Uterus (tissue), 3 donors: ENCODE measurements at regions not wholly inside any gene's neighbourhood (a gene's known extent, or its start where the extent isn't known, plus 50 kb on each side); places are given as distances from the start of the nearest gene placed in this dataset. TPM values are rescaled to one million over a fixed set of nuclear protein-coding genes. Genes with fewer than 3 reads are reported as not detected.

Experiments
- DNase-seq, 2 donors: peaks; one replicate each; pipeline ENCODE4 v3.0.0-alpha.2; 2019 to 2020
- H3K27ac ChIP-seq, 2 donors: fragments of 200-600 bp; sonication (generic); 1 replicate in 1 of 2; 2 replicates in 1 of 2; pipeline ENCODE4 v1.5.1; 2016 to 2018
- H3K27me3 ChIP-seq, 2 donors: fragments of 200-600 bp; sonication (generic); one replicate each; pipeline ENCODE4 v1.5.1; 2018 to 2019; ENCODE audit warnings: control low read depth in 1 of 2
- H3K36me3 ChIP-seq, 2 donors: fragments of 200-600 bp; sonication (generic); one replicate each; pipeline ENCODE4 v1.5.1; 2019; ENCODE audit warnings: control low read depth in 1 of 2
- H3K4me1 ChIP-seq, 2 donors: fragments of 200-600 bp; sonication (generic); one replicate each; pipeline ENCODE4 v1.5.1; 2018 to 2019; ENCODE audit warnings: control low read depth in 1 of 2
- H3K4me3 ChIP-seq, 2 donors: fragments of 200-600 bp; sonication (generic); 1 replicate in 1 of 2; 2 replicates in 1 of 2; pipeline ENCODE4 v1.5.1; 2018 to 2019; ENCODE audit warnings: mild to moderate bottlenecking in 1 of 2
- H3K9me3 ChIP-seq, 2 donors: fragments of 200-600 bp; sonication (generic); one replicate each; pipeline ENCODE4 v1.5.1; 2019; ENCODE audit warnings: control low read depth in 1 of 2
- CTCF ChIP-seq, 4 experiments: fragments of 200-600 bp in 2 of 4; fragments of 450-650 bp in 2 of 4; sonication (generic) in 2 of 4; IDR thresholded peaks; one replicate each; pipeline ENCODE4 v1.5.1; 2016 to 2019; ENCODE audit warnings: antibody characterized with exemption in 4 of 4, mild to moderate bottlenecking in 2 of 4, moderate library complexity in 1 of 4
- POLR2A ChIP-seq, 2 donors: fragments of 450-650 bp; IDR thresholded peaks; one replicate each; pipeline ENCODE4 v1.6.1; 2016; ENCODE audit warnings: antibody characterized with exemption in 2 of 2, mild to moderate bottlenecking in 1 of 2, moderate library complexity in 1 of 2
- intact Hi-C: fragments of 100-400 bp; cut with DNase I; formaldehyde crosslinking; loops from one replicate; pipeline ENCODE4 v1.15.1; 2023; ENCODE audit warnings: low total_unique reads
- small RNA-seq: library from RNA; depleted of rRNA; stranded (forward); fragments of <200 nt; gene quantifications from one replicate; pipeline ENCODE3, GENCODE V24; 2016
- donor health status: DM: yes; HTN: yes; CAD: no.

- TF ChIP-seq POLR2A (IDR thresholded peaks at IDR 0.05) (no peak), CTCF (IDR thresholded peaks at IDR 0.05) (no peak)
- H3K27me3 ChIP-seq = no peaks in the 10 kb centered on the region
- H3K36me3 ChIP-seq = no peaks in the 10 kb centered on the region
- intact Hi-C loops = no loop called here
- no peaks in the 10 kb centered on the region for H3K9me3 ChIP-seq
- no peak overlapping the region for H3K4me3 ChIP-seq
- no peak for DNase-seq
- peak overlapping the region; percentile 72 to 78 for H3K27ac ChIP-seq
- peaks cover 7 to 21% of the 10 kb centered on the region in 2 donors for H3K4me1 ChIP-seq
Observed at GRCh38 chr2:37586663-37587317, 84.7 kb downstream of the CDC42EP3 start.

GRCh38 chr2:37587817-37588216, 83.6 kb downstream of the CDC42EP3 start:
- no peak overlapping the region for H3K4me3 ChIP-seq
- no peak for DNase-seq
- no peaks in the 10 kb centered on the region for H3K27me3 ChIP-seq
- H3K9me3 ChIP-seq = no peaks in the 10 kb centered on the region
- TF ChIP-seq POLR2A (IDR thresholded peaks at IDR 0.05) (no peak), CTCF (IDR thresholded peaks at IDR 0.05) (no peak)
- intact Hi-C loops = no loop called here
- no peaks in the 10 kb centered on the region for H3K36me3 ChIP-seq
- H3K27ac ChIP-seq = peak overlapping the region; percentile 72 to 78
- H3K4me1 ChIP-seq = peaks cover 7 to 21% of the 10 kb centered on the region in 2 donors

- Histone ChIP-seq H3K4me3 (no peak overlapping the region), H3K4me1 (peaks cover 7 to 21% of the 10 kb centered on the region in 2 donors), H3K27ac (peak overlapping the region; percentile 61 to 72), H3K36me3 (no peaks in the 10 kb centered on the region), H3K9me3 (no peaks in the 10 kb centered on the region), H3K27me3 (no peaks in the 10 kb centered on the region)
- TF ChIP-seq CTCF (IDR thresholded peaks at IDR 0.05) (no peak), POLR2A (IDR thresholded peaks at IDR 0.05) (no peak)
- intact Hi-C loops = no loop called here
- no peak for DNase-seq
Observed at GRCh38 chr2:37588316-37588777, 83.1 kb downstream of the CDC42EP3 start.

- intact Hi-C loops = no loop called here
- no peaks in the 10 kb centered on the region for H3K36me3 ChIP-seq
- DNase-seq = no peak
- peaks cover 7 to 21% of the 10 kb centered on the region in 2 donors for H3K4me1 ChIP-seq
- H3K9me3 ChIP-seq = no peaks in the 10 kb centered on the region
- H3K27ac ChIP-seq = peak overlapping the region; percentile 61 to 69
- no peak overlapping the region for H3K4me3 ChIP-seq
- TF ChIP-seq CTCF (IDR thresholded peaks at IDR 0.05) (no peak), POLR2A (IDR thresholded peaks at IDR 0.05) (no peak)
- H3K27me3 ChIP-seq = no peaks in the 10 kb centered on the region
Observed at GRCh38 chr2:37589298-37589697, 82.1 kb downstream of the CDC42EP3 start.

GRCh38 chr2:37590119-37590571, 81.3 kb downstream of the CDC42EP3 start:
- TF ChIP-seq POLR2A (IDR thresholded peaks at IDR 0.05) (no peak), CTCF (IDR thresholded peaks at IDR 0.05) (no peak)
- no peak overlapping the region for H3K4me3 ChIP-seq
- peak in 1 of 2 donors; percentile 68 for DNase-seq
- H3K27ac ChIP-seq = peak overlapping the region; percentile 61 to 69
- H3K9me3 ChIP-seq = no peaks in the 10 kb centered on the region
- no peaks in the 10 kb centered on the region for H3K27me3 ChIP-seq
- no peaks in the 10 kb centered on the region for H3K36me3 ChIP-seq
- intact Hi-C loops = no loop called here
- H3K4me1 ChIP-seq = peaks cover 7 to 21% of the 10 kb centered on the region in 2 donors

Small RNA genes lying in the stretch of these regions (small RNA-seq; reads per million reads assigned to genes)
- not detected for gene RNU6-1116P
